ENCODE measurements at regions not wholly inside any gene's neighbourhood (a gene's known extent, or its start where the extent isn't known, plus 50 kb on each side); places are given as distances from the start of the nearest gene placed in this dataset.

DNA sequence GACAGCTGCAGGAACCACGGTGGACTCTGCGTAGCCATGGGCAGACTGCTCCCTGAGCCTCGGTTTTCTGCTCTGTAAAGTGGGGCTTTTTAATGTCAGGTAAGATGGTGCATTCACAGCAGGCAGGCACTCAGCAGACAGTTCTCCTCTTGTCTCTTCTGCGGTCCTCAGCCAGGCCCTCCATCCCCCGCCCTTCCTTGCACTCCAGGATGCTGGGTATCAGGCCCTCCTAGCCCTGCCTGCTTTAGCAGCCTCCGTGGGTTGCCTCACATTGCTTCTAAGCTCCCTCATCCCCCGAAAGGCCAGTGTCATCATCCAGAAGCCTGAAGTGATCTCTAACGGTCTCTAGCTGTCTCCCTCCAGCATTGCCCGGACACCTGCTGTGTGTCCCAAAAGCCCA is 115.7 kb downstream of the WNT7A start:
- Histone ChIP-seq H4K5ac (ENCODE audit: insufficient read length, low read depth, low read length) (no peak overlapping the region), H3K27me3 (ENCODE audit: insufficient read depth, low read length) (no peaks in the 10 kb centered on the region), H3K14ac (ENCODE audit: insufficient read depth, low read length) (no peak overlapping the region), H3K27ac (ENCODE audit: insufficient read length, low read depth, low read length) (no peak overlapping the region), H3K9ac (ENCODE audit: extremely low read depth, insufficient read length, low read length) (no peak overlapping the region), H3T11ph (ENCODE audit: low read length) (no peak overlapping the region), H4K91ac (ENCODE audit: insufficient read length, low read depth, low read length) (no peak overlapping the region), H4K20me1 (ENCODE audit: control insufficient read depth, insufficient read depth, insufficient read length) (no peaks in the 10 kb centered on the region), H2AFZ (ENCODE audit: low read length) (no peak overlapping the region), H3K23me2 (ENCODE audit: insufficient read length, low read depth, low read length, poor library complexity, severe bottlenecking) (no peaks in the 10 kb centered on the region), H3K23ac (ENCODE audit: insufficient read length, low read depth, low read length) (no peak overlapping the region), H3K4me2 (ENCODE audit: insufficient read depth, insufficient read length, low read length) (no peak overlapping the region), H2AK5ac (ENCODE audit: insufficient read length, low read length) (no peak overlapping the region), H2BK5ac (ENCODE audit: insufficient read length, low read length) (no peak overlapping the region), H2BK20ac (ENCODE audit: low read depth, low read length, poor library complexity, severe bottlenecking) (no peak overlapping the region), H2BK12ac (ENCODE audit: insufficient read length, low read depth, low read length) (no peak overlapping the region), H3K4me1 (ENCODE audit: insufficient read depth, low read length) (no peaks in the 10 kb centered on the region), H3K18ac (ENCODE audit: insufficient read length, low read depth, low read length) (no peak overlapping the region), H3K79me1 (ENCODE audit: insufficient read depth, low read depth, low read length, poor library complexity, severe bottlenecking) (no peaks in the 10 kb centered on the region), H4K8ac (replicated peaks; ENCODE audit: insufficient read length, low read depth, low read length) (no peak overlapping the region), H2BK15ac (ENCODE audit: low read depth, low read length) (no peak overlapping the region), H3K9me3 (ENCODE audit: control insufficient read depth, low read depth, low read length) (no peaks in the 10 kb centered on the region), H2BK120ac (ENCODE audit: low read depth, low read length, poor library complexity, severe bottlenecking) (no peak overlapping the region), H3K56ac (ENCODE audit: insufficient read length, low read depth, low read length) (no peak overlapping the region), H3K79me2 (ENCODE audit: insufficient read depth, low read length) (no peaks in the 10 kb centered on the region), H3K4ac (ENCODE audit: low read depth, low read length) (no peak overlapping the region)
- Mint-ChIP-seq H3K9me3 (peaks cover 5 to 12% of the 10 kb centered on the region in 2 experiments; a peak in 3 of 5 replicates), H3K36me3 (ENCODE audit: insufficient read depth in 1 of 3, low read depth in 3 of 3) (no peaks in the 10 kb centered on the region; a peak in 1 of 7 replicates), H3K4me1 (peaks cover 3 to 7% of the 10 kb centered on the region in 2 experiments; a peak in 3 of 4 replicates), H3K4me3 (no peak overlapping the region), H3K27me3 (ENCODE audit: low read depth) (peaks cover 3% of the 10 kb centered on the region), H3K27ac (no peak overlapping the region)
- no peak for DNase-seq
- no CpG with 5 or more reads among the region's 9 CpGs for WGBS (ENCODE audit: extremely low coverage, insufficient read length, low lambda C conversion rate)
- TF ChIP-seq, protein P1, sequence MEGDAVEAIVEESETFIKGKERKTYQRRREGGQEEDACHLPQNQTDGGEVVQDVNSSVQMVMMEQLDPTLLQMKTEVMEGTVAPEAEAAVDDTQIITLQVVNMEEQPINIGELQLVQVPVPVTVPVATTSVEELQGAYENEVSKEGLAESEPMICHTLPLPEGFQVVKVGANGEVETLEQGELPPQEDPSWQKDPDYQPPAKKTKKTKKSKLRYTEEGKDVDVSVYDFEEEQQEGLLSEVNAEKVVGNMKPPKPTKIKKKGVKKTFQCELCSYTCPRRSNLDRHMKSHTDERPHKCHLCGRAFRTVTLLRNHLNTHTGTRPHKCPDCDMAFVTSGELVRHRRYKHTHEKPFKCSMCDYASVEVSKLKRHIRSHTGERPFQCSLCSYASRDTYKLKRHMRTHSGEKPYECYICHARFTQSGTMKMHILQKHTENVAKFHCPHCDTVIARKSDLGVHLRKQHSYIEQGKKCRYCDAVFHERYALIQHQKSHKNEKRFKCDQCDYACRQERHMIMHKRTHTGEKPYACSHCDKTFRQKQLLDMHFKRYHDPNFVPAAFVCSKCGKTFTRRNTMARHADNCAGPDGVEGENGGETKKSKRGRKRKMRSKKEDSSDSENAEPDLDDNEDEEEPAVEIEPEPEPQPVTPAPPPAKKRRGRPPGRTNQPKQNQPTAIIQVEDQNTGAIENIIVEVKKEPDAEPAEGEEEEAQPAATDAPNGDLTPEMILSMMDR (conservative IDR thresholded peaks at IDR 0.05): no peak

Measured in H9 (cell line).